ENCODE measurements at regions not wholly inside any gene's neighbourhood (a gene's known extent, or its start where the extent isn't known, plus 50 kb on each side); places are given as distances from the start of the nearest gene placed in this dataset.

GRCh38 chr9:82613498-82613897, 449.4 kb downstream of the RASEF start:
- RAD21 ChIA-PET (ENCODE audit: low non-redundant PET in 1 of 2, low total read pairs in 2 of 2, uncharacterized antibody in 2 of 2, unreplicated experiment in 2 of 2): no interaction called here
- Histone ChIP-seq H3K9me2 (ENCODE audit: insufficient read depth) (no peaks in the 10 kb centered on the region), H3K36me3 (ENCODE audit: control insufficient read depth in 1 of 2, insufficient read depth in 2 of 2, low read length in 2 of 2) (no peaks in the 10 kb centered on the region), H3K79me2 (ENCODE audit: insufficient read depth, low read length) (no peaks in the 10 kb centered on the region), H3K9ac (ENCODE audit: low read length) (no peak overlapping the region), H3K4me3 (replicated peaks in 1 of 2; ENCODE audit: low read depth in 1 of 2, low read length in 2 of 2) (no peak overlapping the region), H3K9me3 (ENCODE audit: control insufficient read depth in 1 of 2, insufficient read depth in 1 of 2, low read depth in 1 of 2, low read length in 2 of 2) (no peaks in the 10 kb centered on the region; a peak in 1 of 4 replicates), H3K4me1 (ENCODE audit: control insufficient read depth in 1 of 2, insufficient read depth in 2 of 2, low read length in 2 of 2) (no peaks in the 10 kb centered on the region), H4K20me1 (ENCODE audit: insufficient read depth) (no peaks in the 10 kb centered on the region), H2AFZ (ENCODE audit: low read depth, low read length, poor library complexity, severe bottlenecking) (no peak overlapping the region), H3K4me2 (ENCODE audit: low read length) (no peak overlapping the region), H3K27me3 (ENCODE audit: insufficient read depth, low read length) (no peaks in the 10 kb centered on the region), H3K27ac (ENCODE audit: low read depth, low read length) (no peak overlapping the region)
- ATAC-seq: no peak
- no TSS peak for BruUV-seq (replicated peaks)
- CTCF ChIA-PET: no interaction called here
- intact Hi-C loops (cut with micrococcal nuclease): no loop called here
- POLR2A ChIA-PET: no interaction called here
- no peak for TF ChIP-seq FOSL1 (IDR thresholded peaks at IDR 0.05; ENCODE audit: low read depth)
- no peak for TF ChIP-seq ZNF274 (IDR thresholded peaks at IDR 0.05; ENCODE audit: low read depth, low read length)
- TF ChIP-seq POLR2A (IDR thresholded peaks at IDR 0.05; ENCODE audit: borderline replicate concordance, extremely low read depth, insufficient read depth, insufficient read length): no peak
- TF ChIP-seq TCF7L2 (IDR thresholded peaks at IDR 0.05; ENCODE audit: borderline replicate concordance, extremely low read depth, insufficient read depth, insufficient read length): no peak
- no peak for TF ChIP-seq JUND (IDR thresholded peaks at IDR 0.05)
- TF ChIP-seq YY1 (IDR thresholded peaks at IDR 0.05; ENCODE audit: extremely low read depth, insufficient replicate concordance, low read depth, low read length): no peak
- TF ChIP-seq ATF3 (IDR thresholded peaks at IDR 0.05): no peak
- no peak for TF ChIP-seq ELF1 (IDR thresholded peaks at IDR 0.05; ENCODE audit: borderline replicate concordance, low read depth)
- TF ChIP-seq RAD21 (IDR thresholded peaks at IDR 0.05; ENCODE audit: low read depth): no peak
- TF ChIP-seq ZBTB33 (IDR thresholded peaks at IDR 0.05; ENCODE audit: extremely low read depth, insufficient replicate concordance, low read length): no peak
- no peak for TF ChIP-seq CTCF (IDR thresholded peaks at IDR 0.05 in 2 of 3, conservative IDR thresholded peaks at IDR 0.05 in 1 of 3; ENCODE audit: borderline replicate concordance in 1 of 3, insufficient read depth in 1 of 3, low read depth in 2 of 3, low read length in 2 of 3)
- no peak for TF ChIP-seq EZH2 (IDR thresholded peaks at IDR 0.05)
- no peak for DNase-seq (ENCODE audit: low read depth, low spot score)
